ENCODE measurements at regions not wholly inside any gene's neighbourhood (a gene's known extent, or its start where the extent isn't known, plus 50 kb on each side); places are given as distances from the start of the nearest gene placed in this dataset.
"Not testable (repeated sequence)": the region's sequence is repeated elsewhere in the genome, so short reads cannot be mapped to it uniquely, and the experiment has no call there.

DNA sequence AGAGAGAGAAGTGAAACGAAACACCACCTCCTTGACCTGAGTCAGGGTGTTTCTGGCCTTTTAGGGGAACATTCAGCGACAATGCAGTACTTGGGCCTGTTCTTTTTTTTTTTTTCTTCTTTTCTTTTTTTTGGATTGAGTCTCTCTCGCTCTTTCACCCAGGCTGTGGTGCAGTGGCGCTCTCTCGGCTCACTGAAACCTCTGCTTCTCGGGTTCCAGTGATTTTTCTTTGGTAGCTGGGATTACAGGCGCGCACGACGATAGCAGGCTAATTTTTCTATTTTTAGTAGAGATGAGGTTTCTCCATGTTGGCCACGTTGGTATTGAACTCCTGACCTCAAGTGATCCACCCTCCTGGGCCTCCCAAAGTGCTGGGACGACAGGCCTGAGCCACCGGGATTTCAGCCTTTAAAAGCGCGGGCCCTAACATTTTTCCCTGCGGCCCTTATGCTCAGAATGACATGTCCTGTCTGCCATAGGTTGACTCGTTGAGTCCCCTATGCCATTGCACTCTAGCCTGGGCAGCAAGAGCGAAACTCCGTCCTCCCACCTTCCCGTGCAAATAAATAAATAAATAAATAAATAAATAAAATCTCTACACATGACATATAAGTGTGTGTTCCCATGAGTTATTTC is 3913.1 kb upstream of the OR11H1 start:
- 78 to 80% methylated on average over 20 of the region's 20 CpGs for WGBS, 2 donors
- H3K27me3 ChIP-seq (ENCODE audit: control insufficient read depth in 1 of 2, insufficient read depth in 2 of 2, low read length in 2 of 2); H3K4me1 ChIP-seq (ENCODE audit: control insufficient read depth in 2 of 2, insufficient read depth in 2 of 2, low read length in 1 of 2); H3K36me3 ChIP-seq (ENCODE audit: control insufficient read depth in 2 of 2, insufficient read depth in 2 of 2, low read length in 1 of 2); H3K27ac ChIP-seq (ENCODE audit: low read depth in 2 of 2, low read length in 1 of 2); H3K4me3 ChIP-seq (ENCODE audit: low read depth in 1 of 2, low read length in 2 of 2): not testable (repeated sequence)
- peaks cover 23 to 27% of the 10 kb centered on the region in 2 donors for H3K9me3 ChIP-seq (ENCODE audit: control insufficient read depth in 2 of 2, insufficient read depth in 1 of 2, low read depth in 1 of 2, low read length in 1 of 2)

DNA sequence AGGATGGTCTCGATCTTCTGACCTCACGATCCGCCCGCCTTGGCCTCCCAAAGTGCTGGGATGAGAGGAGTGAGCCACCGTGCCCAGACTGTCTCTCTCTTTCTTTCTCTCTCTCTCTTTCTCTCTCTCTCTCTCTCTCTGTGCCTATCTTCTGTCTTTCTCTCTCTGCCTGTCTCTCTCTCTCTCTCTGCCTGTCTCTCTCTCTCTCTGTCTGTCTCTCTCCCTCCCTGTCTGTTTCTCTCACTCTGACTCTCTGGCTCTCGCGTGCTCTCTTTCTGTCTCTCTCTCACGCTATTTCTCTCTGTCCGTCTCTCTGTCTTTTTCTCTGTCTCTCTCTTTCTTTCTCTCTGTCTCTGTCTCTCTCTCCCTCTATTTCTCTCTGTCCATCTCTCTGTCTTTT is 3911.2 kb upstream of the OR11H1 start:
- H3K9me3 ChIP-seq (ENCODE audit: control insufficient read depth in 2 of 2, insufficient read depth in 1 of 2, low read depth in 1 of 2, low read length in 1 of 2), result peaks cover 26 to 29% of the 10 kb centered on the region in 2 donors
- no peaks in the 10 kb centered on the region for H3K36me3 ChIP-seq (ENCODE audit: control insufficient read depth in 2 of 2, insufficient read depth in 2 of 2, low read length in 1 of 2)
- no peak overlapping the region for H3K27ac ChIP-seq (ENCODE audit: low read depth in 2 of 2, low read length in 1 of 2)
- H3K27me3 ChIP-seq (ENCODE audit: control insufficient read depth in 1 of 2, insufficient read depth in 2 of 2, low read length in 2 of 2), result no peaks in the 10 kb centered on the region
- no peak overlapping the region for H3K4me3 ChIP-seq (ENCODE audit: low read depth in 1 of 2, low read length in 2 of 2)
- H3K4me1 ChIP-seq (ENCODE audit: control insufficient read depth in 2 of 2, insufficient read depth in 2 of 2, low read length in 1 of 2), result no peaks in the 10 kb centered on the region
- 85 to 92% methylated on average over 9 of the region's 9 CpGs for WGBS, 2 donors

DNA sequence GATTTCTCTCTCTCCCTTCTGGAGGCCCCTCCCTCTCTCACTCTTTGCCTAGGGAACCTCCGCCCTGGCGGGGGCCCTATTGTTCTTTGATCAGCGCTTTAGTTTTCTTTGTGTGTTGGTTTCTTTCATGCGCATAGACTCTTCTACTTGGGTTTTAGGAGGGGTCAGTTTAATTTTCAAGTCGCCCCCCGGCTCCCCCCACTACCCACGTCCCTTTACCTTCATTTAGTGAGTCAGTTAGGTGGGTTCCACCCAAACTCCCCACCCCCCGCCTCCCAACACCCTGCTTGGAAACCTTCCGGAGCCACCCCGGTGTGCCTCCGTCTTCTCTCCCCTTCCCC is 3909.7 kb upstream of the OR11H1 start:
- H3K4me1 ChIP-seq (ENCODE audit: control insufficient read depth in 2 of 2, insufficient read depth in 2 of 2, low read length in 1 of 2); H3K36me3 ChIP-seq (ENCODE audit: control insufficient read depth in 2 of 2, insufficient read depth in 2 of 2, low read length in 1 of 2); H3K27ac ChIP-seq (ENCODE audit: low read depth in 2 of 2, low read length in 1 of 2); H3K27me3 ChIP-seq (ENCODE audit: control insufficient read depth in 1 of 2, insufficient read depth in 2 of 2, low read length in 2 of 2); H3K4me3 ChIP-seq (ENCODE audit: low read depth in 1 of 2, low read length in 2 of 2): not testable (repeated sequence)
- 61 to 75% methylated on average over 9 to 10 of the region's 11 CpGs for WGBS, 2 donors
- peaks cover 22 to 26% of the 10 kb centered on the region in 2 donors for H3K9me3 ChIP-seq (ENCODE audit: control insufficient read depth in 2 of 2, insufficient read depth in 1 of 2, low read depth in 1 of 2, low read length in 1 of 2)

DNA sequence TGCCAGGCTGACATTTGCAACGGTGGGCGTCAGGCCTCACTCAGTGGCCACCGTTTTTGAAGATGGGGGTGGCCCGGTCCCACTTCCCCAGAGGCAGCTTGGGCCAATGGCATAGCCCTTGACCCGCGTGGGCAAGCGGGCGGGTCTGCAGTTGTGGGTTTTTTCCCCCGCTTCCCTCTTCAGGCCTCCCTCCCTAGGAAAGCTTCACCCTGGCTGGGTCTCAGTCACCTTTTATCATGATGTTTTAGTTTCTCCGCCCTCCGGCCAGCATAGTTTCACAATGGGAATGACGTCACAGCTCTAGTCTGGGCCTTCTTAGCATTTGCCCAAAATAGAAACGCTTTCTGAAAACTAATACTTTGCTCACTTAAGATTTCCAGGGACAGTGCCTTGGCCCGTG is 3909.3 kb upstream of the OR11H1 start:
- 70 to 79% methylated on average over 14 of the region's 14 CpGs for WGBS, 2 donors
- peaks cover 22 to 24% of the 10 kb centered on the region in 2 donors for H3K9me3 ChIP-seq (ENCODE audit: control insufficient read depth in 2 of 2, insufficient read depth in 1 of 2, low read depth in 1 of 2, low read length in 1 of 2)
- H3K4me3 ChIP-seq (ENCODE audit: low read depth in 1 of 2, low read length in 2 of 2), result not testable (repeated sequence)

DNA sequence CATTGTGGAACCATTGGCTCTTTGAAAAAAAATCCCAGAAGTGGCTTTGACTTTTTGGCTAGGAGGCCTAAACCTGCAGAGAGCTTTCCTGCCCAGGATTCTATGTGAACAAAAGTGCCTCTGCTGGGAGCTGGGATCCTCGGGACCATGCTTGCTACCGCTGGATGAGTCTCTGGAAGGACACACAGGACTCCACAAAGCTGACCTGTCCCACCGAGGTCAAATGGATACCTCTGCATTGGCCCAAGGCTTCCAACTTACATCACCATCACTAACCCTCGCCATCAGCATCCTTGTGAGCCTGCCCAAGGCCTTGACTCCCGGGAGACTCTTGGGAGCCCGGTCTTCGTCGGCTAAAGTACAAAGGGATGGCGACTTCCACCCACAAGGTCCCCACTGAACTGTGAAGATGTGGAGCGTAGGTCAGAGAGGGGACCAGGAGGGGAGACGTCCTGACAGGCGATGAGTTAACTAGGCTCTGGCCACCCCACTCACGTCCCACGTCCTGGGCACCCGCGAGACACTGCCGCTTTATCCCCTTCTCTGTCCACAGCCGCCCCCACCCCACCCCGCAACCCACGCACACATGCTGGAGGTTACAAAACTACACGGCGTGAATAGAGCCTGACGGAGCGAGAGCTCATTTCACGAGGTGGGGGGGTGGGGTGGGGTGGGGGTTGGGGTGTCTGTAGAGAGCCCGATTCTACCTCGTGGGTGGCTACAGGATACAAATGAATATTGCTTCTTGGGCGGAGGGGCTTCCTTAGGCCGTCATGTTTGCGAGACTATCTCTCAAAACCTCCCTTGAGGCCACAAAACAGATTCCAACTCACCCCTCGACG is 3906.8 kb upstream of the OR11H1 start:
- WGBS, 2 donors, result 81 to 82% methylated on average over 32 of the region's 32 CpGs
- not testable (repeated sequence) for H3K36me3 ChIP-seq (ENCODE audit: control insufficient read depth in 2 of 2, insufficient read depth in 2 of 2, low read length in 1 of 2); H3K27me3 ChIP-seq (ENCODE audit: control insufficient read depth in 1 of 2, insufficient read depth in 2 of 2, low read length in 2 of 2); H3K4me3 ChIP-seq (ENCODE audit: low read depth in 1 of 2, low read length in 2 of 2); H3K4me1 ChIP-seq (ENCODE audit: control insufficient read depth in 2 of 2, insufficient read depth in 2 of 2, low read length in 1 of 2); H3K27ac ChIP-seq (ENCODE audit: low read depth in 2 of 2, low read length in 1 of 2)
- peaks cover 18 to 24% of the 10 kb centered on the region in 2 donors for H3K9me3 ChIP-seq (ENCODE audit: control insufficient read depth in 2 of 2, insufficient read depth in 1 of 2, low read depth in 1 of 2, low read length in 1 of 2)

More for the DNA sequence above, 3909.3 kb upstream of the OR11H1 start:
- not testable (repeated sequence) for H3K4me1 ChIP-seq (ENCODE audit: control insufficient read depth in 2 of 2, insufficient read depth in 2 of 2, low read length in 1 of 2); H3K36me3 ChIP-seq (ENCODE audit: control insufficient read depth in 2 of 2, insufficient read depth in 2 of 2, low read length in 1 of 2); H3K27me3 ChIP-seq (ENCODE audit: control insufficient read depth in 1 of 2, insufficient read depth in 2 of 2, low read length in 2 of 2); H3K27ac ChIP-seq (ENCODE audit: low read depth in 2 of 2, low read length in 1 of 2)

DNA sequence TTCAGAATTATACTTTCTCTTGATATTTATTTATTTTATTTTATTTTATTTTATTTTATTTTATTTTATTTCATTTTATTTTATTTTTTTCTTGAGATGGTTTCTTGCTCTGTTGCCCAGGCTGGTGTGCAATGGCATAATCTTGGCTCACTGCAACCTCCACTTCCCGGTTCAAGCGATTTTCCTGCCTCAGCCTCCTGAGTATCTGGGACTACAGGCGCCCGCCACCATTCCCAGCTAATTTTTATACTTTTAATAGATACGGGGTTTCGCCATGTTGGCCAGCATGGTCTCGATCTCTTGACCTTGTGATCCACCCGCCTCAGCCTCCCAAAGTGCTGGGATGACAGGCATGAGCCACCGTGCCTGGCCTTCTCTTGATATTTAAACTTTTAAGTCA is 3905.2 kb upstream of the OR11H1 start:
- H3K4me3 ChIP-seq (ENCODE audit: low read depth in 1 of 2, low read length in 2 of 2); H3K4me1 ChIP-seq (ENCODE audit: control insufficient read depth in 2 of 2, insufficient read depth in 2 of 2, low read length in 1 of 2); H3K36me3 ChIP-seq (ENCODE audit: control insufficient read depth in 2 of 2, insufficient read depth in 2 of 2, low read length in 1 of 2); H3K27ac ChIP-seq (ENCODE audit: low read depth in 2 of 2, low read length in 1 of 2); H3K27me3 ChIP-seq (ENCODE audit: control insufficient read depth in 1 of 2, insufficient read depth in 2 of 2, low read length in 2 of 2): not testable (repeated sequence)
- H3K9me3 ChIP-seq (ENCODE audit: control insufficient read depth in 2 of 2, insufficient read depth in 1 of 2, low read depth in 1 of 2, low read length in 1 of 2), result peaks cover 26 to 29% of the 10 kb centered on the region in 2 donors
- 82 to 84% methylated on average over 9 of the region's 9 CpGs for WGBS, 2 donors

DNA sequence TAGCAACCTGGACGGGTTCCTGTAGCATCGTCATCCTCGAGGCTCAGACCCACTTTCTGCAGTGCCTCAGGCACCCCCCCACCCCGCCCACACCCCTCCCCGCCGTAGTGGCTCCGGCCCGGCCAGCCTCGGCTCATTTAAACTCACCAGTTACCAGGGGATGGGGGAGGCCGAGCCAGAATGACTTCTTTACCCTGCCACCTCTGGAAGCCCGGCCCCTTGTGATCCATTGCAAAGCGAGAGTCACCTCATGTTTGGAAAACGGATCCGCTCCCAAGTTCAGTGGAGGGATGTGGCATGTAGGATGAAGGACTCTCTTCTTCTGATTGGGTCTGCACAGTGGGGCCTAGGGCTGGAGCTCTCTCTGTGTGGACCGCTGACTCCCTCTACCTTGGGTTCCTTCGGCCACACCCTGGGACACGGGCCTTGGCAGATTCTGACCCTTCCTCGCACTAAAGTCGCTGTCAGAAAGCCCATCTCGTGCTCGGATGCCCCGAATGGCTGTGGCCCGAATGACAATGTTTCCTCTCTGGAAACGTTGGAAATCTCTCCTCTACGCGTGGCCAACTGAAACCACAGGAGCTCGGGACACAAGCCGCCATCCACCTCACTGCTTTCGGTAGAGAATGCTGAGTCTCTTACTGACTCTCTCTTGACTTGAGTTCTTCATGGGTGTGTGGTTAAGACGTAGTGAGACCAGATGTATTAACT is 3902.1 kb upstream of the OR11H1 start:
- not testable (repeated sequence) for H3K4me3 ChIP-seq (ENCODE audit: low read depth in 1 of 2, low read length in 2 of 2); H3K27ac ChIP-seq (ENCODE audit: low read depth in 2 of 2, low read length in 1 of 2); H3K36me3 ChIP-seq (ENCODE audit: control insufficient read depth in 2 of 2, insufficient read depth in 2 of 2, low read length in 1 of 2); H3K27me3 ChIP-seq (ENCODE audit: control insufficient read depth in 1 of 2, insufficient read depth in 2 of 2, low read length in 2 of 2); H3K4me1 ChIP-seq (ENCODE audit: control insufficient read depth in 2 of 2, insufficient read depth in 2 of 2, low read length in 1 of 2)
- H3K9me3 ChIP-seq (ENCODE audit: control insufficient read depth in 2 of 2, insufficient read depth in 1 of 2, low read depth in 1 of 2, low read length in 1 of 2), result peaks cover 49 to 50% of the 10 kb centered on the region in 2 donors
- WGBS, 2 donors, result 83 to 84% methylated on average over 30 of the region's 30 CpGs

DNA sequence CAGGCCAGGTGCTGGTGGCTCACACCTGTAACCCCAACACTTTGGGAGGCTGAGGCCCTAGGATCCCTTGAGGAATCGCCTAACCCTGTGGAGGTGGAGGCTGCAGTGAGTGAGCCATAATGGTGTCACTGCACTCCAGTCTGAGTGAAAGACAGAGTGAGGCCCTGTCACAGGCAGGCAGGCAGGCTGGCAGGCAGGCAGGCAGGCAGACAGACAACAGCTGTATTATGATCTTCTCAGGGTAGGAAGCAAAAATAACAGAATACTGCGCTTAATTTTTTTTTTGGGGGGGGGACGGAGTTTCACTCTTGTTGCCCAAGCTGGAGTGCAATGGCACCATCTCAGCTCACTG is 3901.6 kb upstream of the OR11H1 start:
- Histone ChIP-seq H3K4me1 (ENCODE audit: control insufficient read depth in 2 of 2, insufficient read depth in 2 of 2, low read length in 1 of 2) (peaks cover 0 to 2% of the 10 kb centered on the region in 2 donors), H3K4me3 (ENCODE audit: low read depth in 1 of 2, low read length in 2 of 2) (no peak overlapping the region), H3K36me3 (ENCODE audit: control insufficient read depth in 2 of 2, insufficient read depth in 2 of 2, low read length in 1 of 2) (no peaks in the 10 kb centered on the region), H3K27me3 (ENCODE audit: control insufficient read depth in 1 of 2, insufficient read depth in 2 of 2, low read length in 2 of 2) (no peaks in the 10 kb centered on the region), H3K9me3 (ENCODE audit: control insufficient read depth in 2 of 2, insufficient read depth in 1 of 2, low read depth in 1 of 2, low read length in 1 of 2) (peaks cover 48 to 49% of the 10 kb centered on the region in 2 donors), H3K27ac (ENCODE audit: low read depth in 2 of 2, low read length in 1 of 2) (no peak overlapping the region)
- WGBS, 2 donors, result 89% methylated on average over 3 of the region's 3 CpGs

DNA sequence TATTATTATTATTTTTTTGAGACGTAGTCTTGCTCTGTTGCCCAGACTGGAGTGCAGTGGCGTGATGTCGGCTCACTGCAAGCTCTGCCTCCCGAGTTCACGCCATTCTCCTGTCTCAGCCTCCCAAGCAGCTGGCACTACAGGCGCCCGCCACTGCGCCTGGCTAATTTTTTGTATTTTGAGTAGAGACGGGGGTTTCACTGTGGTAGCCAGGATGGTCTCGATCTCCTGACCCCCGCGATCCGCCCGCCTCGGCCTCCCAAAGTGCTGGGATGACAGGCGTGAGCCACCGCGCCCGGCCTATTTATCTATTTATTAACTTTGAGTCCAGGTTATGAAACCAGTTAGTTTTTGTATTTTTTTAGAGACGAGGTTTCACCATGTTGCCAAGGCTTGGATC is 3901.0 kb upstream of the OR11H1 start:
- peaks cover 45 to 48% of the 10 kb centered on the region in 2 donors for H3K9me3 ChIP-seq (ENCODE audit: control insufficient read depth in 2 of 2, insufficient read depth in 1 of 2, low read depth in 1 of 2, low read length in 1 of 2)
- 91 to 93% methylated on average over 20 of the region's 20 CpGs for WGBS, 2 donors
- not testable (repeated sequence) for H3K4me1 ChIP-seq (ENCODE audit: control insufficient read depth in 2 of 2, insufficient read depth in 2 of 2, low read length in 1 of 2)

More for the DNA sequence above, 3901.0 kb upstream of the OR11H1 start:
- H3K36me3 ChIP-seq (ENCODE audit: control insufficient read depth in 2 of 2, insufficient read depth in 2 of 2, low read length in 1 of 2); H3K27me3 ChIP-seq (ENCODE audit: control insufficient read depth in 1 of 2, insufficient read depth in 2 of 2, low read length in 2 of 2); H3K4me3 ChIP-seq (ENCODE audit: low read depth in 1 of 2, low read length in 2 of 2); H3K27ac ChIP-seq (ENCODE audit: low read depth in 2 of 2, low read length in 1 of 2): not testable (repeated sequence)

Data from esophagus (tissue), 2 donors.